ENCODE measurements at regions not wholly inside any gene's neighbourhood (a gene's known extent, or its start where the extent isn't known, plus 50 kb on each side); places are given as distances from the start of the nearest gene placed in this dataset.

- TF ChIP-seq CTCF (IDR thresholded peaks at IDR 0.05): no peak
- no peak for DNase-seq (ENCODE audit: low spot score)
- Histone ChIP-seq H3K36me3 (no peaks in the 10 kb centered on the region), H3K4me3 (no peak overlapping the region), H3K9me3 (no peaks in the 10 kb centered on the region), H3K27ac (no peak overlapping the region), H3K27me3 (no peaks in the 10 kb centered on the region), H3K4me1 (peaks cover 0 to 32% of the 10 kb centered on the region in 2 donors)
Observed at GRCh38 chr10:63718006-63718405, 196.8 kb downstream of the REEP3 start.

DNA sequence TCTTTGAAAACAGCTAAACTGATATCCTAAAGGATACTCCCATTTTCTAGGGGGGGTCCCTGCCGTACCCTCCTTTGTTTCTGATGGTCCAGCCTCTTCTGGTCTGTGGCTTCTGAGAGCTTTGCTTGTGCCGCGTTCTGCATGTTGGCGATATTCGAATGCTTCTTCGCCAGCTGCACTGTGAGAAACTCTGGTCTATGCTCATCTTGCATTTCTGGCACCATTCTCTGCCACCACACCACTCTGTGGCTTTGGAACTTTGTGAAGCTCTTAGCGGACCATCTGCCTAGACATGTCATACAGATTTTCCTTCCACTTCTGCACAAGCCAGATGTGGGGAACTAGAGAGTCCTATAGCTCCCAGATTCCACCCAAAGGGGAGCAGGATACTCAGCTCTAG, 197.2 kb downstream of the REEP3 start:
- DNase-seq (ENCODE audit: low spot score): no peak
- no peak overlapping the region for H3K4me3 ChIP-seq
- no peaks in the 10 kb centered on the region for H3K36me3 ChIP-seq
- H3K27ac ChIP-seq: no peak overlapping the region
- H3K4me1 ChIP-seq: peaks cover 0 to 29% of the 10 kb centered on the region in 2 donors
- no peaks in the 10 kb centered on the region for H3K27me3 ChIP-seq
- TF ChIP-seq CTCF (IDR thresholded peaks at IDR 0.05): no peak
- no peaks in the 10 kb centered on the region for H3K9me3 ChIP-seq

GRCh38 chr10:63719226-63719856, 198.1 kb downstream of the REEP3 start:
- no peaks in the 10 kb centered on the region for H3K27me3 ChIP-seq
- no peak for TF ChIP-seq CTCF (IDR thresholded peaks at IDR 0.05)
- H3K27ac ChIP-seq: no peak overlapping the region
- peaks cover 0 to 20% of the 10 kb centered on the region in 2 donors for H3K4me1 ChIP-seq
- DNase-seq (ENCODE audit: low spot score): no peak
- no peaks in the 10 kb centered on the region for H3K9me3 ChIP-seq
- H3K4me3 ChIP-seq: no peak overlapping the region
- no peaks in the 10 kb centered on the region for H3K36me3 ChIP-seq

DNA sequence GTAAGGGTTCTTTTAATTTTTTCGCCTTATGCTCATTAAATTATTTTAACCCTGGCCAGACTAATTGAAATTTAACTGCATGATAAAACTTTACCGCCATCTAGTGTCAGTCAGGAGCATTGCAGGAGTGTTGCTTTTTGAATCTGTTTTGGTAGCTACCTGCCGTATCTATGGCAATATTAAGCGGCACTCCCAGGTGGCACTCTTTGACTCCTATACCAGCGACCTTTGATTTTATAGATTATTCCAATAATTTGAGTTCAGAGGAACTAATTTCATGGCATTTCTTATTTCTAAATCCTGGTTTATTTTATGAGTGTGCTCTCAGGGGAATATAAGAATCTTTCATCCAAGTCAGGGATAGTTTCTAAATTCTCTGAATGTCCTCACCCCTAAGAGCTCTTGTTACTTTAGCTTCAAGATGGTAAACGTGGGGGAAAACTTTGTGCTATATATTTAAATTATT, 198.9 kb downstream of the REEP3 start:
- H3K27ac ChIP-seq: peak overlapping the region; percentile 33 to 35
- DNase-seq (ENCODE audit: low spot score): no peak
- peak; percentile 97 for TF ChIP-seq CTCF (IDR thresholded peaks at IDR 0.05)
- no peaks in the 10 kb centered on the region for H3K27me3 ChIP-seq
- peaks cover 0 to 19% of the 10 kb centered on the region in 2 donors for H3K4me1 ChIP-seq
- H3K36me3 ChIP-seq: no peaks in the 10 kb centered on the region
- H3K9me3 ChIP-seq: no peaks in the 10 kb centered on the region
- no peak overlapping the region for H3K4me3 ChIP-seq

DNA sequence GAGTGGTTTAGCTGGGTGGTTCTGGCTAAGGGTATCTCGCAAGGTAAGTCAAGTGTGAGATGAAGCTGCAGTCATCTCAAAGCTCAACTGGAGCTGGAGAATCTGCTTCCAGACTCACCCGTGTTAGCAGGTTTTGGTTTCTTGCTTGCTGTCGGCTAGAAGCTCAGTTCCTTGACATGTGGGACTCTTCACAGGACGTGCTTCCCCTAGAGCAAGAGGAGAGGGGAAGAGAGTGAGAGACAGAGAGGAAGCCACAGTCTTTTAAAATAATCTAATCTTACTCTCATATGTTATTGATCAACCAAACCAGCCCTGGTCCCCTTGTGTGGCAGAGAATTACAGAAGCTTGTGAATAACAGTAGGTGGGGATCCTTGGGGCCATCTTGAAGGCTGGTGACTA, 199.5 kb downstream of the REEP3 start:
- Histone ChIP-seq H3K4me1 (peaks cover 0 to 19% of the 10 kb centered on the region in 2 donors), H3K27me3 (no peaks in the 10 kb centered on the region), H3K4me3 (no peak overlapping the region), H3K36me3 (no peaks in the 10 kb centered on the region), H3K27ac (peak overlapping the region; percentile 33 to 35), H3K9me3 (no peaks in the 10 kb centered on the region)
- DNase-seq (ENCODE audit: low spot score): no peak
- TF ChIP-seq CTCF (IDR thresholded peaks at IDR 0.05): no peak

- no peaks in the 10 kb centered on the region for H3K36me3 ChIP-seq
- no peak for TF ChIP-seq CTCF (IDR thresholded peaks at IDR 0.05)
- no peak overlapping the region for H3K4me3 ChIP-seq
- H3K9me3 ChIP-seq: no peaks in the 10 kb centered on the region
- H3K27me3 ChIP-seq: no peaks in the 10 kb centered on the region
- DNase-seq (ENCODE audit: low spot score): peak; percentile 80
- peak overlapping the region; percentile 63 to 66 for H3K27ac ChIP-seq
- H3K4me1 ChIP-seq: peaks cover 0 to 19% of the 10 kb centered on the region in 2 donors
Observed at GRCh38 chr10:63722537-63722936, 201.3 kb downstream of the REEP3 start.
